GM12865 (cell line): ENCODE measurements at regions not wholly inside any gene's neighbourhood (a gene's known extent, or its start where the extent isn't known, plus 50 kb on each side); places are given as distances from the start of the nearest gene placed in this dataset.
"Not testable (repeated sequence)": the region's sequence is repeated elsewhere in the genome, so short reads cannot be mapped to it uniquely, and the experiment has no call there.

Experiments used
- DNase-seq: peaks from one replicate; pipeline ENCODE4 v3.0.0; 2010; ENCODE audit warnings: low read depth
- H3K4me3 ChIP-seq: 2 replicates; pipeline ENCODE4 v1.5.1; 2011; ENCODE audit warnings: mild to moderate bottlenecking, low read depth, low read length, control low read depth
- CTCF ChIP-seq: IDR thresholded peaks from 2 replicates; pipeline ENCODE4 v1.5.1; 2011; ENCODE audit warnings: low read length, control low read depth, low read depth, inconsistent platforms; ENCODE audit not compliant: insufficient read depth; ENCODE audit errors: missing control alignments

DNA sequence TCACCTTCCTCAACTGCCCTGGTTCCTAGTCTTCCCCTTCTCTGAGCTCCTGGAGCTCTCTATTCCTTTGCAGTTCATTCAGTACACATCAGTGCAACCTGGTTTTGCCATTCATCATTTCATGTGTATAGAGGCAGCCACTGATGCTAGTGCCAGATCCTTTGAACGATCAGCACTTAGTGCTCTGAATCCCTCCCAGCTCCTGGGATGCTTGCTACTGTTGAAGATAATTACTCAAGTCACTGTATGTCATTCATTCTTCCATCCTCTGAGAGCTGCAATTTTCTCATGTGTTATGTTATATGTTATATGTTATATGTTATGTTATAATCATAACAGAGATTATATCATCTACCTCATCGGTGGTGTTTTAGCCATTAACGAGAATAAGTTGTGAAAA is 98.5 kb upstream of the UXS1 start:
- TF ChIP-seq CTCF: no peak
- no peak overlapping the region for H3K4me3 ChIP-seq
- no peak for DNase-seq

DNA sequence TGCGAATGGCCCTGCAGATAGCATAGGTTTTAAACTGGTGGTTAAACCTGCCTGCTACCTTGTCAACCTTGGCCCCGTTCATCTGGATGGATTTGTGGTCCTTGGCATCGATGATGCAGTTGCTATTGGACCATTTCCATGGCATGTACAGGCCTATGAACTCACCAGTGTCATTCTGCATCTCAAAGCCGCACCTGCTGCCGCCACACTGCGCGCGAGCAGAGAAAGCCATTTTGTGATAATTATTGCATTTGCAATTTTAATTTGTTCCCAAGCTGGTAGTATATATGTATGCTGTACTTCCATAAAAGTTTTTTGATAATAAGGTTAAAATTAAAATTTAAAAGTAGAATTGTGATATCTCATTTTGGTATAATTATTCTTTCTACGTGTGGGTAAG is 94.8 kb upstream of the UXS1 start:
- no peak overlapping the region for H3K4me3 ChIP-seq
- no peak for DNase-seq
- TF ChIP-seq CTCF: no peak

GRCh38 chr2:106285237-106285829 is 91.2 kb upstream of the UXS1 start:
- no peak for TF ChIP-seq CTCF
- DNase-seq: no peak
- no peak overlapping the region for H3K4me3 ChIP-seq

DNA sequence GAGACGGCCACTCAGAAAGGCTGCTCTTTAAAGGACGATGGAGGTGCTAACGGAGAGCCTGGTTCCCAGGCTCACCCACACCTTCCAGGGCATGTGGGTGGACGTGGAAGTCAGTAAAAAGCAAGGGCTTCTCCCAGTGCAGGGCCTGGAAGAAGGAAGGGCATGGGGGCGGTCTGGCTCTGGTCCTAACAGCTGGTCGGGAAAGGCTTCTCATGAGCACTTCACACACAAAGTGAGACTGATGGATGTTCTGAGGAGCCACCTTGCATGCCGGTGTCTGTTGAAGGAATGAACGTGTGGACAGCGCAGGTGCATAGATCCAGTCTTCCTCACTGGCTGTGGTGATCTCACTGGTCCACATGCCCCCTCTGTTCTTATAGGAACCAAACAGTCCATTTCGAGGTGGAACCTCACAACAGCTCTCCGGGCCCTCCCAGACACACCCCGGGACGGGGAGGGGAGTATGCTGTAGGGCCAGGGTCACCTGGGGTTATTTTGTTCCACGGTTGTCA is 90.6 kb upstream of the UXS1 start:
- no peak overlapping the region for H3K4me3 ChIP-seq
- no peak for TF ChIP-seq CTCF
- DNase-seq: no peak

- H3K4me3 ChIP-seq: no peak overlapping the region
- no peak for DNase-seq
- no peak for TF ChIP-seq CTCF
Observed at GRCh38 chr2:106284255-106284654, 90.2 kb upstream of the UXS1 start.

GRCh38 chr2:106283228-106284152 is 89.4 kb upstream of the UXS1 start:
- DNase-seq, H3K4me3 ChIP-seq: not testable (repeated sequence)

DNA sequence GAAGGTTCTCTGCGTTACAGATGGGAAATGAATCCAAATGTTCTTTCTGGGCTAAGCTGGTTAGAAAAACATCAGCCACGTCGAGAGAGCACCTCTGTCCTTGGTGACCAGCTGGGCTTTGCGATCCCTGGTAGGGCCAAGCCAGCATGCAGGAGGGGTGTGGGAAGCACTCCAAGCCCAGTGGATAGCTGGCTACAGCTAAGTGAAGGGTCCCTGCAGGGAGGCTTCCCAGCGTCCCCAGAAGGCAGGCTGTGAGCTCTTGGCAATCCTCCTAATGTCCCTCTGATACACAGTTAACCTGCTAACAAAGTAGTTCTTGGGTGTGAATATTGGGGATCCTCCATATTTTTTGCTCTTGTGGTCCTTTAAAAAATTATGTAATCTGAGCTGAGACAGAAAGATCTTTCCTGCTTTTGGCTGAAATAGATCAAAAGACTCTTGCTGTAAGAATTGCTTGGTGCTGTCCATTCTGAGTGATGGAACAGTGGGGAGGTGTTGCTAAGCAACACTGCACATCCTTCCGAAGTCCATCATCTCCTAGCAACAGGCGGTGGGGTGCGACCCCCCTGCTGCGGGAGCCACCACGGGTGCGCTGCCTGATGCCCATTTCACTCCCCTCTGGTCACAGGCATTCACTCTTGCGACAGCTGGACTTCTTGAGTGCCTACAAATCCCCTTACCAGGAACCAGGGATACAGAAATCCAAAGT is 88.5 kb upstream of the UXS1 start:
- no peak for DNase-seq
- no peak overlapping the region for H3K4me3 ChIP-seq
- no peak for TF ChIP-seq CTCF

- not testable (repeated sequence) for H3K4me3 ChIP-seq, DNase-seq
Observed at GRCh38 chr2:106281907-106282430, 87.9 kb upstream of the UXS1 start.
